AG04450 (cell line): ENCODE measurements at regions not wholly inside any gene's neighbourhood (a gene's known extent, or its start where the extent isn't known, plus 50 kb on each side); places are given as distances from the start of the nearest gene placed in this dataset.

Experiments used
- CTCF ChIA-PET: fragments of 300-600, 350-600 bp; formaldehyde crosslinking; extraction: SDS; loops from one replicate; lab custom pipeline; 2022; ENCODE audit warnings: antibody characterized with exemption, inconsistent platforms; lab: Charles Lee
- POLR2A ChIA-PET: fragments of 350-600 bp; formaldehyde crosslinking; extraction: SDS; loops from one replicate; lab custom pipeline; 2021; ENCODE audit warnings: antibody characterized with exemption, inconsistent platforms; lab: Yijun Ruan, JAX
- DNase-seq: peaks from one replicate; pipeline ENCODE4 v3.0.0-alpha.2; 2011; ENCODE audit warnings: low read depth, low spot score
- H3K27ac ChIP-seq: one replicate; pipeline ENCODE4 v1.5.1; 2012; ENCODE audit warnings: low read depth, low read length, control low read depth
- H3K27me3 ChIP-seq: one replicate; pipeline ENCODE4 v1.6.0; 2012; ENCODE audit warnings: low read length; ENCODE audit not compliant: control insufficient read depth, insufficient read depth
- H3K4me3 ChIP-seq: 2 replicates; pipeline ENCODE4 v1.5.1; 2011; ENCODE audit warnings: mild to moderate bottlenecking, low read depth, low read length, control low read depth
- H3K9me3 ChIP-seq: 2 replicates; pipeline ENCODE4 v1.5.1; 2012; ENCODE audit warnings: low read length; ENCODE audit not compliant: control insufficient read depth, insufficient read depth
- TF ChIP-seq, protein P1 (sequence below): IDR thresholded peaks from 2 replicates; pipeline ENCODE4 v1.5.1; 2011; ENCODE audit warnings: low read depth, low read length, control low read depth, inconsistent platforms

DNA sequence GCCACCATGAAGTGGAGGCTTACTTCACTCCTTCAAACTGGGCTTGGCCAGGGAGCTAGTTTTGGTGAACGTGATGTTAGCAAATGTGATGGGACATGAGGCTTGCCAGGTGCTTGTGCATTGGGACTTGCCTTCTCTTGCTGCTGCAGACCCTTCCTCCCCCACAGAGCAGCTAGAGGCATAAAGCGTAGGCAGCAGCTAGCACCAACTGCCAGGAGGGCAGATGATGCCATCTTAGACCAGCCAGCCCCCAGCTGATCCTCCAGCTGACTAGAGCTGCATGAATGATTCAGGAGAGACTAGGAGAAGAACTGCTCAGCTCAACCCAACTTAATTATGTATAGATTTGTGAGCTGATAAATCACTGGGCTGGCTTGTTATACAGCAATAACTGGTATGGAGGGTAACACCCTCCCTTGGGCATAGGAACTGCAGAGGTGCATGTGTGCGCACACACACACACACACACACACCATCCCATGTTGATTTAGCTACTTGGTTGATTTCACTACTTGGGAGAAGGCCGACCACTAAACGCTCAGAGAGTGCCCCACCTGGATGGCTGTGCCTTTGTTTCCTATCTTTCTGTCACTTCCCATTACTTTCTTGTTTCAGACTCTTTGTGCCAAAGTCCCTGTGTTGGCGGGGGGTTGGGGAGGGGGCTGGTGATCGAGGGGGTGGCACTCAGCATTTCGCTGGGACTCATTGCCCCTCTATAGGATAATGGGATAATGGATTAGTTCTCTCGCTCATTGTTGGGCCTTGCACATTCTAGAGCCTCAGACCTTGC, 202.8 kb downstream of the ADAMTS15 start:
- CTCF ChIA-PET: interaction anchor here (1.5 kb wide), 1 partner anchor 211 kb away, joined by 6 read pairs; no protein-coding TSS in a partner anchor
- TF ChIP-seq, protein P1, sequence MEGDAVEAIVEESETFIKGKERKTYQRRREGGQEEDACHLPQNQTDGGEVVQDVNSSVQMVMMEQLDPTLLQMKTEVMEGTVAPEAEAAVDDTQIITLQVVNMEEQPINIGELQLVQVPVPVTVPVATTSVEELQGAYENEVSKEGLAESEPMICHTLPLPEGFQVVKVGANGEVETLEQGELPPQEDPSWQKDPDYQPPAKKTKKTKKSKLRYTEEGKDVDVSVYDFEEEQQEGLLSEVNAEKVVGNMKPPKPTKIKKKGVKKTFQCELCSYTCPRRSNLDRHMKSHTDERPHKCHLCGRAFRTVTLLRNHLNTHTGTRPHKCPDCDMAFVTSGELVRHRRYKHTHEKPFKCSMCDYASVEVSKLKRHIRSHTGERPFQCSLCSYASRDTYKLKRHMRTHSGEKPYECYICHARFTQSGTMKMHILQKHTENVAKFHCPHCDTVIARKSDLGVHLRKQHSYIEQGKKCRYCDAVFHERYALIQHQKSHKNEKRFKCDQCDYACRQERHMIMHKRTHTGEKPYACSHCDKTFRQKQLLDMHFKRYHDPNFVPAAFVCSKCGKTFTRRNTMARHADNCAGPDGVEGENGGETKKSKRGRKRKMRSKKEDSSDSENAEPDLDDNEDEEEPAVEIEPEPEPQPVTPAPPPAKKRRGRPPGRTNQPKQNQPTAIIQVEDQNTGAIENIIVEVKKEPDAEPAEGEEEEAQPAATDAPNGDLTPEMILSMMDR: no peak
- no peak overlapping the region for H3K4me3 ChIP-seq

DNA sequence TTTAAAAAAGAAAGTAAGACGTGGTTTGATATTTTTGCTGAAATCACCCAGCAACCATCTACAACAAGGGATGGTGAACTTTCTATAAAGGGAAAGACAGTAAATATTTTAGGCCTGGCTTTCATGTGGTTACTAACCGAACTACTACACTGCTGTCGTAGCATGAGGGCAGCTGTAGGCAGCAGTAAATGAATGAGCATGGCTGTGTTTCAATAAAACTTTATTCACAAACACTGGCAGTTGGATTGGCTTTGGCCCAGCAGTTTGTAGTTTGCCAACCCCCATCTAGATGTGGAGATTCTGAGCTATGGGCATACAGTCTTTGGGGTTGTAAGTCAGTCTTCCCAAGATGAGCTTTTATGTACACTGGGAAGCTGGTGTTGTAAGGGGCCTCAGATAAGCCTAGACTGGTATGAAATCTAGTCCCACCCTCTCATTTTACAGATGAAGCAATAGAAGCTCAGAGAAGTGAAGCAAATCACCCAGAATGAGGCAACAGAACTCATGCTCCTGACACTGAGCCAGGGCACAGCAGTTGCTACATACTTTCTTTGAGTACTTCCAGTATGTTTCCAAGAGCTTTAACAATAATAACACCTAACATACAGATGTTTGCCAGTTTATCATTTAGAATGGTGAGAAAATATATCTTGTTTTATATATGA, 204.4 kb downstream of the ADAMTS15 start:
- no peaks in the 10 kb centered on the region for H3K9me3 ChIP-seq
- peak overlapping the region; percentile 43 for H3K27ac ChIP-seq
- ChIA-PET CTCF (interaction anchor here (0.8 to 1.8 kb wide), 5 partner anchors 16 to 263 kb away, joined by 3 to 5 read pairs (median 5); no protein-coding TSS in a partner anchor), POLR2A (interaction anchor here (0.7 to 1.5 kb wide), 8 partner anchors 19 to 207 kb away, joined by 3 to 8 read pairs (median 4); no protein-coding TSS in a partner anchor)
- TF ChIP-seq, protein P1: no peak
- H3K4me3 ChIP-seq: no peak overlapping the region
- no peaks in the 10 kb centered on the region for H3K27me3 ChIP-seq
- DNase-seq: peak; percentile 73

More for the DNA sequence above, 202.8 kb downstream of the ADAMTS15 start:
- Histone ChIP-seq H3K9me3 (no peaks in the 10 kb centered on the region), H3K27ac (peak overlapping the region; percentile 3), H3K27me3 (no peaks in the 10 kb centered on the region)
- POLR2A ChIA-PET: no interaction called here
- no peak for DNase-seq

DNA sequence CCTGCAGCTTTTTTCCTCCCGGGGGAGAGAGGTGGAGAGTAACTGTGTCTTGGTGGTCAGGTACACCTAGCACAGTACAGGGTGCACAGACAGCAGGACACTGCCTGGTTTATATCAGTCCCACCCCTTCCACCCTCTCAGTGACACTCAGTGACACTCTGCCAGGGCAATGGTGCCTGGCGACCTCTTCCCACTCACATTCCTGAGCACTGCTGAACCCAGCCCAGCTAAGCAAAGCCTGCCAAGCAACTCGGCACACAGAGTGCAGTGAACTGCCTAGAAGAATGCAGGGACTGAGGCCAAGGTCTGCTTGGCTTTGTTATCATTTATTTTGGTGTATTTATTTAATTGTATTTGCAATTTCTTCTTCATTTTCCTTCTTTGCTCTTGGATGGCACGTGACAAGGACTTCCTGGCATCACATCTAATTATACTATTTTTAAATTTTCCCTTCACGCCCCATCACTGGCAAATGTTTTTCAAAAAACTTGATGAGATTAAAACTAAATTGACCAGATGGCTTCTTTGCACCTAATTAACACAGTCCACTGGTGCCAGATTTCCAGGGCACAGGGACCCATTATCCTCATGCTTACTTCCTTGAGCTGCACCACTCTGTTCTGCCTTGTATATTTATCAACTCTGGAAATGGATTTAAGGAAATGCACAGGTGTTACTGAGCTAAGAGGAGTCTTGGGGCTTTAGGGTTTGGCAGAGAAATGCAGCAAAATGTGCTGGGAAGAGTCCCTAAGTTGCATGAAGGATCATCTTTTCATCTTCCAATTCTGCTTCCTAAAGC, 205.6 kb downstream of the ADAMTS15 start:
- DNase-seq: no peak
- ChIA-PET POLR2A (interaction anchor here (0.7 to 1.5 kb wide), 4 partner anchors 118 to 206 kb away, joined by 3 to 8 read pairs (median 4); no protein-coding TSS in a partner anchor), CTCF (interaction anchor here (0.8 to 1.8 kb wide), 4 partner anchors 174 to 264 kb away, joined by 3 to 5 read pairs (median 5); partner anchors contain the start of gene SNX19)
- TF ChIP-seq, protein P1: no peak
- no peak overlapping the region for H3K4me3 ChIP-seq
- H3K27me3 ChIP-seq: no peaks in the 10 kb centered on the region
- no peak overlapping the region for H3K27ac ChIP-seq
- no peaks in the 10 kb centered on the region for H3K9me3 ChIP-seq

DNA sequence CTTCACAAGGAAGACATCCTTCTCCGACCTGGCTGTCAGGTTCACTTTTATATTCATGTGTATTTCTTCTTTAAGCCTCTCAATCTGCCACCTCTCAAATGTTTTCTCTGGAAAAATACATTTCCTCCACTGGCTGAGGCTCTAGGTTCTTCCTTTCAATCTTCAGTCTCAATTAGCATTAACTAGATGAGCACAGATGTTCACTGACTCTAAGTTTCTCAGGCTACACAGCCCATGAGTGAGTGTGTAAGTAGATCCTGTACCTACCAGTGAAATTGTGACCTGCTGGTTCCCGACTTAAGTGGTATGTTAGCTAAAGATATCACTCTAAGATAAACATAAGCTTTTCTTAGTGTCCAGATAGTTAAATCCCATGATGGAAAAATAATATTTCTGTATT, 206.9 kb downstream of the ADAMTS15 start:
- DNase-seq: no peak
- POLR2A ChIA-PET: no interaction called here
- Histone ChIP-seq H3K27me3 (no peaks in the 10 kb centered on the region), H3K9me3 (no peaks in the 10 kb centered on the region), H3K4me3 (no peak overlapping the region), H3K27ac (no peak overlapping the region)
- CTCF ChIA-PET: no interaction called here
- TF ChIP-seq, protein P1: no peak
